Activated CD4-positive, alpha-beta memory T cell treated with anti-CD3 and anti-CD28 coated beads for 36 hours (primary cell): ENCODE measurements at regions not wholly inside any gene's neighbourhood (a gene's known extent, or its start where the extent isn't known, plus 50 kb on each side); places are given as distances from the start of the nearest gene placed in this dataset.

Source experiments
- CTCF ChIA-PET: fragments of 350-600 bp; sonication (Branson Sonifier 250); formaldehyde crosslinking; loops from one replicate; lab custom pipeline; 2021; ENCODE audit warnings: antibody characterized with exemption, inconsistent platforms; lab: Charles Lee
- POLR2A ChIA-PET: fragments of 350-600 bp; sonication (Branson Sonifier 250); formaldehyde crosslinking; loops from one replicate; lab custom pipeline; 2021; ENCODE audit warnings: antibody characterized with exemption; lab: Charles Lee
- DNase-seq: peaks from one replicate; pipeline ENCODE4 v3.0.0-alpha.2; 2020
- H3K27ac Mint-ChIP-seq: one replicate; pipeline ENCODE4 v1.8.0; 2021; ENCODE audit warnings: mixed read lengths
- H3K27me3 Mint-ChIP-seq: one replicate; pipeline ENCODE4 v1.8.0; 2021; ENCODE audit warnings: mixed read lengths
- H3K36me3 Mint-ChIP-seq: one replicate; pipeline ENCODE4 v1.8.0; 2021; ENCODE audit warnings: mixed read lengths
- H3K4me1 Mint-ChIP-seq: one replicate; pipeline ENCODE4 v1.8.0; 2021; ENCODE audit warnings: low read depth, mixed read lengths
- H3K4me3 Mint-ChIP-seq: one replicate; pipeline ENCODE4 v1.8.0; 2021; ENCODE audit warnings: mild to moderate bottlenecking, mixed read lengths
- H3K9me3 Mint-ChIP-seq: one replicate; pipeline ENCODE4 v1.8.0; 2021; ENCODE audit warnings: mixed read lengths
- intact Hi-C: fragments of 100-400 bp; cut with micrococcal nuclease; formaldehyde crosslinking; loops from one replicate; pipeline ENCODE4 v1.15.1; 2023

- CTCF ChIA-PET, result no interaction called here
- no peak overlapping the region for H3K4me3 Mint-ChIP-seq
- intact Hi-C loops, result no loop called here
- H3K36me3 Mint-ChIP-seq, result no peaks in the 10 kb centered on the region
- H3K4me1 Mint-ChIP-seq, result no peaks in the 10 kb centered on the region
- POLR2A ChIA-PET, result no interaction called here
- no peak for DNase-seq
- H3K9me3 Mint-ChIP-seq, result no peaks in the 10 kb centered on the region
- H3K27ac Mint-ChIP-seq, result no peak overlapping the region
- H3K27me3 Mint-ChIP-seq, result no peaks in the 10 kb centered on the region
Observed at GRCh38 chr5:2999926-3000325, 248.4 kb upstream of the IRX2 start.

GRCh38 chr5:2998106-2998505, 246.6 kb upstream of the IRX2 start:
- intact Hi-C loops, result no loop called here

GRCh38 chr5:2997179-2997578, 245.7 kb upstream of the IRX2 start:
- H3K9me3 Mint-ChIP-seq, result peaks cover 3% of the 10 kb centered on the region
- ChIA-PET POLR2A (no interaction called here), CTCF (no interaction called here)
- intact Hi-C loops, result no loop called here
- no peak overlapping the region for H3K4me3 Mint-ChIP-seq
- no peak for DNase-seq
- no peaks in the 10 kb centered on the region for H3K27me3 Mint-ChIP-seq
- no peak overlapping the region for H3K27ac Mint-ChIP-seq
- no peaks in the 10 kb centered on the region for H3K4me1 Mint-ChIP-seq
- H3K36me3 Mint-ChIP-seq, result no peaks in the 10 kb centered on the region

More at GRCh38 chr5:2998106-2998505, 246.6 kb upstream of the IRX2 start:
- no peaks in the 10 kb centered on the region for H3K4me1 Mint-ChIP-seq
- no peak for DNase-seq
- H3K27me3 Mint-ChIP-seq, result no peaks in the 10 kb centered on the region
- no peaks in the 10 kb centered on the region for H3K36me3 Mint-ChIP-seq
- no peak overlapping the region for H3K4me3 Mint-ChIP-seq
- no peak overlapping the region for H3K27ac Mint-ChIP-seq
- H3K9me3 Mint-ChIP-seq, result peaks cover 3% of the 10 kb centered on the region
- POLR2A ChIA-PET, result no interaction called here
- CTCF ChIA-PET, result no interaction called here

GRCh38 chr5:2996687-2997086, 245.2 kb upstream of the IRX2 start:
- Mint-ChIP-seq H3K4me3 (no peak overlapping the region), H3K36me3 (no peaks in the 10 kb centered on the region), H3K9me3 (peaks cover 3% of the 10 kb centered on the region), H3K27me3 (no peaks in the 10 kb centered on the region), H3K4me1 (no peaks in the 10 kb centered on the region), H3K27ac (no peak overlapping the region)
- ChIA-PET POLR2A (no interaction called here), CTCF (no interaction called here)
- no peak for DNase-seq
- intact Hi-C loops, result no loop called here

GRCh38 chr5:2996248-2996647, 244.8 kb upstream of the IRX2 start:
- POLR2A ChIA-PET, result no interaction called here
- H3K27ac Mint-ChIP-seq, result no peak overlapping the region
- CTCF ChIA-PET, result no interaction called here
- H3K4me1 Mint-ChIP-seq, result no peaks in the 10 kb centered on the region
- intact Hi-C loops, result no loop called here
- DNase-seq, result no peak
- no peak overlapping the region for H3K4me3 Mint-ChIP-seq
- no peaks in the 10 kb centered on the region for H3K27me3 Mint-ChIP-seq
- H3K36me3 Mint-ChIP-seq, result no peaks in the 10 kb centered on the region
- peaks cover 3% of the 10 kb centered on the region for H3K9me3 Mint-ChIP-seq

- Mint-ChIP-seq H3K4me1 (no peaks in the 10 kb centered on the region), H3K27ac (no peak overlapping the region), H3K9me3 (peaks cover 3% of the 10 kb centered on the region), H3K36me3 (no peaks in the 10 kb centered on the region), H3K4me3 (no peak overlapping the region), H3K27me3 (no peaks in the 10 kb centered on the region)
- ChIA-PET CTCF (no interaction called here), POLR2A (no interaction called here)
- no peak for DNase-seq
- intact Hi-C loops, result no loop called here
Observed at GRCh38 chr5:2995667-2996066, 244.2 kb upstream of the IRX2 start.

GRCh38 chr5:2995035-2995434, 243.6 kb upstream of the IRX2 start:
- H3K4me1 Mint-ChIP-seq, result no peaks in the 10 kb centered on the region
- H3K27me3 Mint-ChIP-seq, result no peaks in the 10 kb centered on the region
- POLR2A ChIA-PET, result no interaction called here
- CTCF ChIA-PET, result no interaction called here
- intact Hi-C loops, result no loop called here
- H3K27ac Mint-ChIP-seq, result no peak overlapping the region
- DNase-seq, result no peak
- H3K36me3 Mint-ChIP-seq, result no peaks in the 10 kb centered on the region
- H3K4me3 Mint-ChIP-seq, result no peak overlapping the region
- H3K9me3 Mint-ChIP-seq, result peaks cover 3% of the 10 kb centered on the region

GRCh38 chr5:2993771-2994170, 242.3 kb upstream of the IRX2 start:
- H3K9me3 Mint-ChIP-seq, result peaks cover 3% of the 10 kb centered on the region
- ChIA-PET CTCF (no interaction called here), POLR2A (no interaction called here)

GRCh38 chr5:2993301-2993700, 241.8 kb upstream of the IRX2 start:
- DNase-seq, result no peak
- ChIA-PET CTCF (no interaction called here), POLR2A (no interaction called here)
- intact Hi-C loops, result no loop called here
- Mint-ChIP-seq H3K27ac (no peak overlapping the region), H3K36me3 (no peaks in the 10 kb centered on the region), H3K9me3 (peaks cover 3% of the 10 kb centered on the region), H3K4me3 (no peak overlapping the region), H3K4me1 (no peaks in the 10 kb centered on the region), H3K27me3 (no peaks in the 10 kb centered on the region)

More at GRCh38 chr5:2993771-2994170, 242.3 kb upstream of the IRX2 start:
- intact Hi-C loops, result no loop called here
- DNase-seq, result no peak
- Mint-ChIP-seq H3K27me3 (no peaks in the 10 kb centered on the region), H3K27ac (no peak overlapping the region), H3K36me3 (no peaks in the 10 kb centered on the region), H3K4me1 (no peaks in the 10 kb centered on the region), H3K4me3 (no peak overlapping the region)

- H3K27me3 Mint-ChIP-seq, result no peaks in the 10 kb centered on the region
- no peaks in the 10 kb centered on the region for H3K4me1 Mint-ChIP-seq
- peaks cover 3% of the 10 kb centered on the region for H3K9me3 Mint-ChIP-seq
- DNase-seq, result no peak
- H3K4me3 Mint-ChIP-seq, result no peak overlapping the region
- intact Hi-C loops, result no loop called here
- ChIA-PET POLR2A (no interaction called here), CTCF (no interaction called here)
- no peaks in the 10 kb centered on the region for H3K36me3 Mint-ChIP-seq
- no peak overlapping the region for H3K27ac Mint-ChIP-seq
Observed at GRCh38 chr5:2992806-2993205, 241.3 kb upstream of the IRX2 start.

- Mint-ChIP-seq H3K4me1 (no peaks in the 10 kb centered on the region), H3K27ac (no peak overlapping the region), H3K9me3 (peaks cover 3% of the 10 kb centered on the region), H3K27me3 (no peaks in the 10 kb centered on the region), H3K36me3 (no peaks in the 10 kb centered on the region), H3K4me3 (no peak overlapping the region)
- no peak for DNase-seq
- intact Hi-C loops, result no loop called here
- CTCF ChIA-PET, result no interaction called here
- POLR2A ChIA-PET, result no interaction called here
Observed at GRCh38 chr5:2991884-2992283, 240.4 kb upstream of the IRX2 start.

GRCh38 chr5:2989517-2989916, 238.0 kb upstream of the IRX2 start:
- Mint-ChIP-seq H3K27ac (no peak overlapping the region), H3K9me3 (peaks cover 3% of the 10 kb centered on the region), H3K4me1 (no peaks in the 10 kb centered on the region), H3K4me3 (no peak overlapping the region), H3K36me3 (no peaks in the 10 kb centered on the region), H3K27me3 (no peaks in the 10 kb centered on the region)
- ChIA-PET POLR2A (no interaction called here), CTCF (no interaction called here)
- intact Hi-C loops, result no loop called here
- no peak for DNase-seq

- peaks cover 2% of the 10 kb centered on the region for H3K9me3 Mint-ChIP-seq
Observed at GRCh38 chr5:2986301-2986700, 234.8 kb upstream of the IRX2 start.

GRCh38 chr5:2985718-2986117, 234.2 kb upstream of the IRX2 start:
- H3K36me3 Mint-ChIP-seq, result no peaks in the 10 kb centered on the region
- no peaks in the 10 kb centered on the region for H3K27me3 Mint-ChIP-seq
- no peak overlapping the region for H3K4me3 Mint-ChIP-seq
- H3K4me1 Mint-ChIP-seq, result no peaks in the 10 kb centered on the region
- ChIA-PET POLR2A (no interaction called here), CTCF (no interaction called here)
- DNase-seq, result no peak
- no peak overlapping the region for H3K27ac Mint-ChIP-seq
- intact Hi-C loops, result no loop called here
- H3K9me3 Mint-ChIP-seq, result peaks cover 2% of the 10 kb centered on the region

More at GRCh38 chr5:2986301-2986700, 234.8 kb upstream of the IRX2 start:
- Mint-ChIP-seq H3K36me3 (no peaks in the 10 kb centered on the region), H3K4me1 (no peaks in the 10 kb centered on the region), H3K27me3 (no peaks in the 10 kb centered on the region), H3K4me3 (no peak overlapping the region), H3K27ac (no peak overlapping the region)
- POLR2A ChIA-PET, result no interaction called here
- CTCF ChIA-PET, result no interaction called here
- DNase-seq, result no peak
- intact Hi-C loops, result no loop called here
